DMS114 treated with DMSO at 0.1 percent for 48 hours (cell line): ENCODE measurements at regions not wholly inside any gene's neighbourhood (a gene's known extent, or its start where the extent isn't known, plus 50 kb on each side); places are given as distances from the start of the nearest gene placed in this dataset.
"Not testable (repeated sequence)": the region's sequence is repeated elsewhere in the genome, so short reads cannot be mapped to it uniquely, and the experiment has no call there.

Source experiments
- DNase-seq: peaks from one replicate; lab custom pipeline; 2025; ENCODE audit not compliant: unreplicated experiment; lab: John Stamatoyannopoulos, UW

- not testable (repeated sequence) for DNase-seq
Measured at GRCh38 chr4:30869387-30869786, 149.2 kb downstream of the PCDH7 start.

- DNase-seq: no peak
Measured at GRCh38 chr4:30870513-30870912, 150.3 kb downstream of the PCDH7 start.

GRCh38 chr4:30875658-30876269 is 155.6 kb downstream of the PCDH7 start:
- no peak for DNase-seq

- DNase-seq: no peak
Measured at GRCh38 chr4:30879855-30880598, 159.9 kb downstream of the PCDH7 start.

DNA sequence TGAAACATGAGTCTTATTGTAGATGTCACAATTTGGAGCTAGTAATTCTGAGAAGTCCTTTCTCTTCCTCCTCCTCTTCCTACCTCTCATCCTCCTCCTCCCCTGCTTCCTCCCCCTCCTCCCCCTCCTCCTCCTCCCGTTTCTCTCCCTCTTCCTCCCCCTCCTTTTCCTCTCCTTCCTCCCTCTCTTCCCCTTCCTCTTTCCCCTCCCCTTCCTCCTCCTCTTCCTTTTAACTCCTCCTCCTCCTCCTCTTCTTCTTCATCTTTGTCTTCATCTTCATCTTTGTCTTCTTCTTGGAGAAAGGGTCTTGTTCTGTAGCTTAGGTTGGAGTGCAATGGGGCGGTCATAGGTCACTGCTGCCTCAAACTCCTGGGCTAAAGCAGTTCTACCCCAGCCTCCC is 161.8 kb downstream of the PCDH7 start:
- DNase-seq: no peak

DNA sequence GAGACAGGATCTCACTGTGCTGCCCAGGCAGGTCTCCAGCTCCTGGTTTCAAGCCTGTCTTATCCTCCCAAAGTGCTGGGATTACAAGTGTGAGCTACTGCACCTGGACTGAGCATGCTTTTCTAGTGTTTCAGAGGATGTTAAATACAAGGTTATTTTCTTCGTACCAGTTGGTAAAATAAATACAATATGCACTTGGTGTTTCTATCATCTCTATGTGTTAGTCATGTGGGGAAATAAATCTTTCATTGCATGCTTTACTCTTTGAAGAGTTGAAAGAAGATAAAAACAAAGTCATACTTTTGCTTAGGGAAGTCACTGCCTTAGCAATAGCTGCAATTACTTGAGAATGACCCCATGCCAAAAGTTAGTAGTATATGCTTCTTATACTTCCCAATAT is 162.3 kb downstream of the PCDH7 start:
- no peak for DNase-seq

DNA sequence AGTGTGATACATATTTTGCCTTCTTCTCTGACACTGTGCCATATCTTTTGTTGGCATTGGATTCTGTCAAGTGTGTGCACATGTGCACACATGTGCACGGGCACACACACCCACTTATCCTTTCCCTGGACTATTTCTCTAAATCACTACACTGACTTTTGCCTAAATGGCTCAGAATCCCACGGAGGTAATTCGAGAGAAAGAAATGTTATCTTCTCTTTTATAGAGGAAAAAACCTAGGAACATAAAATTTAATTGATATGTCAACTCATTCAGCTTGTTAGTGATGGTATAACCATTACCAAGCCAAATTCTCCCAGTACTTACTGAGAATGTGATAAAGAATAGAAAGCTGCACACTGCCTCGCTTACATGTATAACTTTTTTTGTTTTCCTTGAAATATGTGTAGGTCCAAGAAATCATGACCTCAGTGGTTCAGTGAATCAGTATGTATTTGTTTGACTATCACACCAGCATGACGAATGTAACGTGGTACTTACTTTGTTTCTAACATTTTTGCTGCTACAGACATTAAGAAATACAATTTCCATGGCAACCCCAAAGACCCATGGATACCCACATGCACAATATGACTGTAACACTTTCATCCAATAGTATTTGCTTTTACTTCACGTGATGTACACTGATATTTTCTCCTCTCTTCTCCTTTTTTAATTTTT is 163.0 kb downstream of the PCDH7 start:
- no peak for DNase-seq

- no peak for DNase-seq
Measured at GRCh38 chr4:30901461-30902451, 181.6 kb downstream of the PCDH7 start.

DNA sequence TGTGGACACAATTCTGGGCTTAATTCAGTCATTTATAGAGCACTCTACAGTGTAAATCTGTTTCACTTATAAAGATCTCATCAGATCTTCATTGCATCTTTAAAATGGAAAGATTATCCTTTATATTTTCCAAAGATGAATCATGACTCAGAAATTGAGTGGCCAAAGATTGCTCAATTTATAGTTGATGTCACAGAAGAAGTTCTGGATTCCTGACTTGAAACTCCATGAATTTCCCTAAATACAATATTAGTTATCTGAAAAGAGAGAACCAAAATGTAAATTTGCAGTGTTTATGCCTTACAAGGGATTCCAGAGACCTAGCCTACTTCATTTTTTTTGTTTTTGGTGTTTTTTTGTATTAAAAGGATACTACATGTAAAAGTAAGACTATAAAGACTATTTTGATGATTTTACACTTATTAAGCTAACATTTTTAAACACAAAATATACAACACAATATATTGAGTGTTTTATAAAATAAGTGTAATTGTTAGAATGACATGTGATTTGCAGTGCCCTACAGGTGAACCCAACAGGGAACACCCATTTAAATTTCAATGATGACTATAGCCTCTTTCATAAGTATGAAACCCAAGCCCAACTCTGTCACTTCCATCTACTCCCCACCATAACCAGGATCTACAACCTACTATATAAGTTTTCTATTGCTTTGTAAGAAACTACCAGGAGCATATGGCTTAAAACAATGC is 183.5 kb downstream of the PCDH7 start:
- no peak for DNase-seq

- DNase-seq: no peak
Measured at GRCh38 chr4:30904215-30904555, 184.0 kb downstream of the PCDH7 start.

GRCh38 chr4:30904588-30904987 is 184.4 kb downstream of the PCDH7 start:
- no peak for DNase-seq

GRCh38 chr4:30912098-30912714 is 192.0 kb downstream of the PCDH7 start:
- DNase-seq: no peak

DNA sequence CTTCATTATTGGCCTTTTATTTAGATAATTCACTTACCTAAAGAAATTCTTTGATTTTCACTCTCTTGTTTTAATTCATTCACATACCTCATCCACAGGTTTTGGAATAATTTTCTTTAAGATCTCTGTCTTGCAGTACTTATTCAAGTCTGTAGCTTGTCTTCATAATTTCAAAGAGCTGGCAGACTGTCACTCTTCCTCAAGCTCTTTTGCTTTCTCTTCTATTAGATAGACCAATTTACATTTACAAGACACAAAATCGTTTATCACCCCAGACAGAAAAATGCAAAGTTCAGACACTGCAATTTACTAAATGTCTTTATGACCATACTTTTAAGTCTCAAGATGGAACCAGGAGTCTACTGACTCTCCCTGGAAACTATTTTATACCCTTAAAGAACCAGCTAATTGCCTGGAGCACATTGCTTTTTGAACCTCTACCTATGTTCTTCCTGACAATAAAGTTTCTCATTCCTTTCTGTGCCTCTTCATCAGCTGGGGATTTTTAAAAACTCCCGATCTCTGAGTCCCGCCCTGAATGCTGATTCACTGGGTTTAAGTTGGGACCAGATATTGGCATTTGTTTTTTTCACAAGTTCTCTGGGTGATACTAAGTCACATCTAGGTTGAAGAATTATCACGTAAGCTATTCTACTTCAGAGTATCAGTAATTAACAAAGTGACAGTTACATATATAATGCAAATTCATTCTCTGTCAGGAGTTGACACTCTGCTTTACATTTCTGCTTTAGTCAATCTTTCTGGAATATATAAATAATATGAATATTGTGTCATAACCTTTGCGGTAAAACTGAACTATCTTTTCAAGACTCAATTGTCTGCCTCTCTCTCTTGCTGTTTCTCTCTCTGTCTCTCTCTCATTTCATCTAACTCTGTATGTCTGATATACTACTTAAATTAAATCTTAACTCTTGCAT is 196.4 kb downstream of the PCDH7 start:
- no peak for DNase-seq

- no peak for DNase-seq
Measured at GRCh38 chr4:30917946-30918345, 197.8 kb downstream of the PCDH7 start.

DNA sequence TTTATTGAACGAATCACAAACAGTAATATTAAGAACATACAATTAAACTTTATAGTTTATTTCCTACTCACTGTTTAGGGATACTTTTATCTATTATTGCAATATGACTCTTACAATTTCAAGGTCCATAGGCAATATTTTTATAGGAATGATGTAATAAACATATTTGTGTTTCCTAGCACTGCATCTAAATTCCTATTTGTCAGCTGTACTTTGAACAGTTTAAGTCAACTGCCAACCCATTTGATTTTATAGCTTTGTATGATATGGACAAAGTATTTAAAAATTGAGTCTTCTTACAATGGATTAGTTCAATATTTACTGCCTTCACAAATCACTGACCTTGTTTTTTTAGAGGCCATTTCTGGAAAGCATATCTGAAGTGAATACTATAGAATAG is 199.3 kb downstream of the PCDH7 start:
- no peak for DNase-seq

DNA sequence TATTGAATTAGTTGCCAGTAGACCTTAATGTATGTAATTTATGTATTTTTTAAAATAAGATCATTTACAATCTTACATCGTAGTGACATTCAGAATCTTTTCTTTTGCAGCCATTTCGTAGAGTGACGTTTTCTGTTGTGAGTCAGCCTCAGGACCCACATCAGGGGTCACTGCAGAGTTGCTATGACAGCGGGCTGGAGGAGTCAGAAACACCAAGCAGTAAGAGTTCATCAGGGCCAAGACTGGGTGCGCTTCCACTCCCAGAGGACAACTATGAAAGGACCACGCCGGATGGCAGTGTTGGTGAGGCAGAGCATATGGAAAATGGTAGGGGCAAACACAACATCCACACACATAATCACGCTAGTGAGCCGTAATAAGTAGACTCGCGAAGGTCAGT is 199.9 kb downstream of the PCDH7 start:
- DNase-seq: no peak

DNA sequence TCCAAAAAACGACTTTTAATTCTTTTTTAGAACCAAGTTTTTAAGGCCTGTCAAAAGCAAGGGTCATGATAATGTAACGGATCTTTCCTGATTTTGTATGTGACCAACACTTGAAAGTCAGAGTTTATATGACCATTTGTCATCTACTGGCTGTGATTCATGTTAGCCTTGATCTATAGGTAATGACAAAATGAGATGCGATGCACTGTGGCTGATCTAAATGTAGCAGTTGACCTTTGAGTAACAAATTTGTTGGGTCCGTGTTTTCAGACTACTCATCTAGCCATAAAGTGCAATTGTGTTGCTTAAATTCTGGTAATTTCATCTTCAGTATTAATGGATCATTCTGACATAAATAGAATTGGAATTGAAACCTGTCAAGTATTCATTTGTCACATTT is 202.5 kb downstream of the PCDH7 start:
- no peak for DNase-seq

DNA sequence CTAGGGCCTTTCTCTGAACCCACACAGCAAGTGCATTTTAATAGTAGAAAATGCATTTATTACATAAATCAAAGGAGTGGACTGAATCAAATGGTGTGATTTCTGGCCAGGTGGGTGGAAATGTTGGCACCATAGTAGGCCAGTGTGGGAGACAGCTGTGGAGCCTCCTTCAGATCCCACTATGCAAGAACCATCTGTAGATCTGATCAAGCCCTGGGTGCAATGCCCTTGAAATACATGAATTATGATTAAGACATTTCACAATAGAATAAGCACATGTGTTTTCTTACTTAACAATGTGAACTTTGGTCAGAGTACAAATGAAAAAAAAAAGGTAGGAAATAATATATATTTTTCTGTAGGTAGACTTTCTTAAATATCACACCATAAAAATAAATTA is 204.3 kb downstream of the PCDH7 start:
- no peak for DNase-seq

DNA sequence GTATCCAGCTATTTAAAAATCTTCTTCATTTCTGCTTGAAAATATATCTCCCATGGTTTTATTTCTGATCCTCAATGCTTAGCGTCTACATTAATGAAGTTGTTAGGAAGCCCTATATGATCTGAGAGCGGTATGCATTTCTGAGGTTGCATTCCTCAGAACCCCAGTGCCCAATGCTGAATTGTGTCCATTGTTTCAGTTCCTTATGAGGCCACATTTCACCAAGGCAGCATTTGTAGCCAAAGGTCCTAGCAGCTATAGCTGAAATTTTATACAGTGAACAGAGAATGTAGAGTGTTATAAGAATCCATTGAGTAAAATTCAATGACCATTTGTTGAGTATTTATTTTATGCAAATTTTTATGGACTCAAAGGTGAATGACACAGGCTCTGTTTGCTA is 209.5 kb downstream of the PCDH7 start:
- DNase-seq: no peak
